ENCODE measurements at regions not wholly inside any gene's neighbourhood (a gene's known extent, or its start where the extent isn't known, plus 50 kb on each side); places are given as distances from the start of the nearest gene placed in this dataset.

DNA sequence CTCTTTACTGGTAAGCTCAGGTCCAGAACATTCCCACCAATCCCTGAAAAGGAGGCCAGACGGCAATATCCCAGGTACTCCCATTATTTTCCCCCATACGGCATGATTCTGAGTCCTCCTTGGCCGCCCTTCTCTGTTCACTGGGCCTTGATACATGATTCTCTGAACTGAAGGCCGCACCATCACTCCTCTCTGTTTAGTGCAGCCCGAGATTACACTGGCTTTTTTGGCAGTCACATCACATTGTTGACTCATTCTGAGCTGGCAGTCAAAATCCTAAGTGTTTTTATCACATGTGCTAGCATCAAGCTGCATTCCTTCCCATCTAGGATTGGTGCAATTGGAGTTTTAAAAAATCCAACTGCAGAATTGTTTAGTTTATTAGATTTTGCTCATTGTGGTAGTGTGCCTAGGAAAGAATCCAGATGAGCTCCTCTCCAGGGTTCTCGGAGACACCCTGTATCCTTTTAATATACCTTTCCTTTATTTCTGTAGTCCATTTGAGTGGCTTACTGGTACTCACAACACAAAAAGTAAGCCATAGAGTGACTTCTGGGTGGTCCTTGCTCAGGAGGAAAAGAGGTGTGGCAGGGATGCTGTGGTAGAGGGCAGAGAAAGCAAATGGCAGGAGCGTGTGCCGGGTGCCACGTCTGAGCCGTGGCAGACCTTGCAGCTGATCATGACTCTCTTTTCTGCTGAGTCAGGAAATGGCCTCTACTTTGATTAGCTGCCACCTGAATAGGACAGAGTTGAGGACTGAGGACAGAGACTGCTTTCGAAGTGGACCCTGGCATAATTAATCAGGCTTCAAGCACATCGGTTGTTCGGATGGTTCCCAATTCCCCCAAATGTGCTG is 121.1 kb upstream of the IL12B start:
- no peak overlapping the region for H3K4me3 ChIP-seq

DNA sequence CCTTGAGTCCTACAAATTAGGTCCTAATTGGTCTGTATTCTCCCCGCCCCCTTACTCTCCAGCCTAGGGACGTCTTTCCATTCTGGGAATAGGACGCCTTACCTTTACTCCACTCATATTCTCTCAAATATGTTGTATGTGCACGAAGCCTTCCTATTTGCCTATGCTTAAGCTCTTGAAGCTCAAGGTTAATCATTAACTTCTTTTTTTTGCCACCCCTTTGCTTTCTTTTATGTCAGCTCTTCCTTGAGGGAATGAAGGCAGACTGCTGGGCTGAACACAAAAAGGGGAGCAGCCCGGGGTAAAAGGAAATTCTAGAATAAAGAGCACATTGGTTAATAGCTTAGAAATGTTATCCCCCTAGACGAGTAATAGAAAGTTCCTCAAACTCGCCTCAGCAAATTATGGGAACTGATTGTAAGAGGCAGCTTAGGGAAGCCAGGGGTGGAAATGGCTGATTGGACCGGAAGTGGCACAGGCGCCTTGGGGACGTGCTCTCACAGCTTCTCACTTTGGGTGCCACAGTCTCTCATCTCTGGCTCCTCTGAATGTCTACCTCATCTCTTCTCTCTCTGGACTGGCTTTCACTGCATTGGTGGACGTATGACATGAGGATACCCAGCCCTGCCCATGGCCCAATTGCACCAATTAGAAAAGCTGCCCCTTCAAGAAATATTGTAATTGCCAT is 122.3 kb upstream of the IL12B start:
- DNase-seq (ENCODE audit: low read depth in 1 of 2, low spot score in 2 of 2) = no peak
- Histone ChIP-seq H3K9me3 (replicated peaks) (no peaks in the 10 kb centered on the region), H3K36me3 (no peaks in the 10 kb centered on the region), H3K4me3 (no peak overlapping the region), H3K27ac (no peak overlapping the region; the same call in 1 of the 2 replicates), H3K27me3 (replicated peaks) (no peaks in the 10 kb centered on the region), H3K4me1 (replicated peaks) (peaks cover 42% of the 10 kb centered on the region)

More for the DNA sequence above, 121.1 kb upstream of the IL12B start:
- no peaks in the 10 kb centered on the region for H3K9me3 ChIP-seq (replicated peaks)
- H3K27me3 ChIP-seq (replicated peaks) = no peaks in the 10 kb centered on the region
- peak; percentile 85 to 95 for DNase-seq (ENCODE audit: low read depth in 1 of 2, low spot score in 2 of 2)
- no peaks in the 10 kb centered on the region for H3K36me3 ChIP-seq
- H3K27ac ChIP-seq = peak overlapping the region; percentile 56
- H3K4me1 ChIP-seq (replicated peaks) = peaks cover 32% of the 10 kb centered on the region

DNA sequence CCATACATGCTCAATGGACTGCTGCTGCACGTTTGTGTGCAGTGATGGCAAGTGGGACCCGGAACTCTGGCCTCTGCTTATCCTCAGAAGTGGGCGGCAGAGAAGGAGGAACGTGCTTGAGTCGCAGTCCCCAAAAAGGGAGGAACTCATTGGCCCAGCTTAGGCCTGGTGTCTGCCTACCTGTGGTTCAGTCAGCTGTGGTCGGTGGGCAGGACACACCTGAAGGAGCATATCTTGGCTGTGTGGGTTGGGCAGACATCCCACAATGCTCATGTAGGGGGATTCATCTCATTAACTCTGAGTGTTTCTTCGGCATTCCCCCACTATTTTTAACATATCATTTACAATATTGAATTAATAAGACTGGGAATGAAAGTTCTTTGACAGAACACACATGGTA is 122.9 kb upstream of the IL12B start:
- no peak for DNase-seq (ENCODE audit: low read depth in 1 of 2, low spot score in 2 of 2)
- Histone ChIP-seq H3K4me1 (replicated peaks) (peaks cover 42% of the 10 kb centered on the region), H3K9me3 (replicated peaks) (no peaks in the 10 kb centered on the region), H3K4me3 (no peak overlapping the region), H3K27ac (no peak overlapping the region), H3K36me3 (no peaks in the 10 kb centered on the region), H3K27me3 (replicated peaks) (no peaks in the 10 kb centered on the region)

DNA sequence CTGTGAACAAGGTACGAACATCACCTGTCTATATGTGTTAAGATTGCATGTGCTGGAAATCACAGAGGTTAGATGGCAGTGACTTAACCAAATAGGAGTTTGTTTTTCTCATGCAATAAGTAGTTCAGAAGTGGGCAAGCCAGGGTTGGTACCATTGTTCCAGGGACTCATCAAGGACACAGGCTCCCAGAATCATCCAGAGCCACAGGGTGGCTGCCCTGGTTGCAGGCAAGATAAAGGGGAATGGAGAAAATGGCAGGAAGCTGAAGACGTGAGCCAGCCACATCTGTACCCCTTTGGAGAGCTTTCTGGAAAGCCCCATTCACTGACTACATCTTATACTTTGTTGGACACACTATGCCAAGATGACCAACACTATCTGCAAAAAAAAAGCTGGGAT is 126.0 kb upstream of the IL12B start:
- DNase-seq (ENCODE audit: low read depth in 1 of 2, low spot score in 2 of 2) = peak in 1 of 2 experiments; percentile 19
- Histone ChIP-seq H3K4me1 (replicated peaks) (peaks cover 49% of the 10 kb centered on the region), H3K27ac (no peak overlapping the region), H3K27me3 (replicated peaks) (no peaks in the 10 kb centered on the region), H3K4me3 (no peak overlapping the region), H3K36me3 (no peaks in the 10 kb centered on the region), H3K9me3 (replicated peaks) (no peaks in the 10 kb centered on the region)

DNA sequence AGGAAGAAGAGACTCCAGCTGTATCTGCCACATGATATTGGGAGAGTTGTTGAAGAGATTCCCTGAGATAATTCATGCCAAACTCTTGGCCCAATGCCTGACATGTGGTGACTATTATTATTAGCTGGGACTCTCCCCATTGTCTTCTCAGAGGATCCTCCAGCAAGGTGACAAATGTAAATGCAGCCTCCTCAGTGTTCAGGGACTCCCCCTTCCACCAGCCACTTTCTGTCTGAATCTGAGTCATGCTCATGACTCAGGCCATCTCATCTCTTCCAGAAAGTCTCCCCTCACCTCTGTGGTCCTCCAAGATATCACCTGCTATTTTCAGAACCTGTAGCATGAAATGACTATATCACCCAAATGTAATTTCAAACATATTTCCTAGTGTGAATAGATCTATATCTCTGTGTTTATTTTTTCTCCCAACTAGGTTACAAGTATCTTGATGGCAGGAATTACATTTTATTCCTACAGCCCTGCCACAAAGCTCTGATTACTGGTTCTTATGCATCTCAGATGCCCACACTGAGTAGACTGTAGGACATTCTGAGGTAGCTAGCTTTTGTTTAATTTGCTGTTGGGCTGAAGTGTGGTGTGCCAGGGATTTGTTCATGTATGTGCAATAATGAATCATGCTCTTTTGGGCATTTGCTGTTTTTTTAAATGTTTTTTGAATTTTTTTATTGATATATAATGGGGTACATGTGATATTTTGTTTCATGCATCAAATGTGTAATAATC is 126.6 kb upstream of the IL12B start:
- H3K4me1 ChIP-seq (replicated peaks) = peaks cover 49% of the 10 kb centered on the region
- H3K27me3 ChIP-seq (replicated peaks) = no peaks in the 10 kb centered on the region
- no peak overlapping the region for H3K27ac ChIP-seq
- no peak overlapping the region for H3K4me3 ChIP-seq
- no peaks in the 10 kb centered on the region for H3K36me3 ChIP-seq
- peak; percentile 69 for DNase-seq (ENCODE audit: low read depth in 1 of 2, low spot score in 2 of 2)
- no peaks in the 10 kb centered on the region for H3K9me3 ChIP-seq (replicated peaks)

DNA sequence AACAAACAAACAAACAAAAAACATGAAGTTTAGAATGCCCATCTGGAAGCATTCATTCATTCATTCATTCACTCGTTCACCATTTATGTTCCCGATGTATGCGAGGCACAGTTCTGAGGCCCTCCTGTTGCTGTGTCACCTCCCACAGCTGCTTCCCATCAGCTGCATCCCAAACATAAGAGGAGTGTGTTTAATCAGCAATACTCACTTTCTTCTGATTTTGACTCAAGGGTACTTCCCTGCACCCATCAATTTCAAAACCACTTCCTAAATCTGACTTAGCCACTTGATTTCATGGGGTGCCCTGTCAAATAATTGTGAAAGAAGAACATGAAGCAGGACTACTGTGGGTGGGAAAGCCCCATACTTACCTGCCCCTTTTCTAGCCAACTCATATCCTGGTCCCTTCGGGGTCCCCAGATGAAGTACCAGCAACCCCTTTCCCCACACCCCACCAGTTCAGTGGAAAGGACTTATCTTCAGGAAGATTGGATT is 128.0 kb upstream of the IL12B start:
- no peak overlapping the region for H3K27ac ChIP-seq
- H3K4me3 ChIP-seq = no peak overlapping the region
- no peaks in the 10 kb centered on the region for H3K36me3 ChIP-seq
- peaks cover 59% of the 10 kb centered on the region for H3K4me1 ChIP-seq (replicated peaks)
- peak in 1 of 2 experiments; percentile 22 for DNase-seq (ENCODE audit: low read depth in 1 of 2, low spot score in 2 of 2)
- no peaks in the 10 kb centered on the region for H3K27me3 ChIP-seq (replicated peaks)
- H3K9me3 ChIP-seq (replicated peaks) = no peaks in the 10 kb centered on the region

DNA sequence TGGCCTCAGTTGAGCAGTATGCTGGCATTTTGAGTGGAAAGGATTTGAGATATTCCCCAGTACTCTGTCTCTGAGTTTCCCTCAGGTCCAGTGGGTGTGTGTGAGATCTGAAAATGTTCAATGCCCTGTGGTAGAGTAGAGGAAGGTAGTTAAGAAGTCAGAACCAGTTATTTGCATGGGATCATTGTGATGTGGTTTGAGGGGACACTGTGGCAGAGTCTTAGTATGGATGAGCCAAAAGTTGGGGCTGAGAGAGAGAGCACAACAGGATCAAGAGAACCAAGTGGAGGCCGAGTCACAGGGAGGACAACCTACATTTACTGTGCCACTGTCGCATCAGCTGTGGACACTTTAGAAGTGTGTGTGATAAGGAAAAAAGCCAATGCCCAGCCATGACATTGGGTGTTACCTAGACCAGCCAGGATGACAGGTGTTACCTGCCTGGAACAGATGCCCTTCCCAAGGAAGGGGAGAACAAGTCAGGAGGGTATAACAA is 128.9 kb upstream of the IL12B start:
- no peak overlapping the region for H3K4me3 ChIP-seq
- H3K36me3 ChIP-seq = no peaks in the 10 kb centered on the region
- H3K9me3 ChIP-seq (replicated peaks) = no peaks in the 10 kb centered on the region
- H3K4me1 ChIP-seq (replicated peaks) = peaks cover 68% of the 10 kb centered on the region
- H3K27ac ChIP-seq = peak overlapping the region; percentile 64
- no peaks in the 10 kb centered on the region for H3K27me3 ChIP-seq (replicated peaks)
- DNase-seq (ENCODE audit: low read depth in 1 of 2, low spot score in 2 of 2) = peak in 1 of 2 experiments; percentile 32

DNA sequence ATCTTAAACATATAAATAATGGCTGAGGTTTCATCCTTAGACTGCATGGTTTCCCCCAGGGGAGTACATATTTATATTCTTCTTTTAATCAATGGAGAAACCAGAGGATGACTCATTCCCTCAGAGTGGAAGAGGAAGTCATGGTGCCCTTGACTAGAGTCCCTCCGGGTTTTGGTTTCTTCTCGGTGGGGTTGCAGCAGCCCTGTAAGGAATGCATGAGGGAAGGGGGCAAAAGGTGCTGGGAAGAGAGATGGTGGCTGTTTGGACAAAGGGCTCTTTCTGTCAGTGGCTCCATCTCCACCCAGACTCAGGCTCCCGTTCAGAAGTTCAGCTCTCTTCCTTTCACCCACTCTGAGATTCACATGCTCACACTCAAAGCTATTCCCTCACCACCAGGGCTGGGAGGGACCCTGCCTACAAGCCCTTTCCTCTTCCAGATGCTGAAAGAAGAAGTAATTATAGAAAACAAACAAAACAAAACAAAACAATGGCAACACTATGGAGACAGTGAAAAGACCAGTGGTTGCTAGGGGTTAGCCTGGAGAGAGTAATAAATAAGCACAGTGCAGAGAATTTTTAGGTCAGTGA is 129.8 kb upstream of the IL12B start:
- DNase-seq (ENCODE audit: low read depth in 1 of 2, low spot score in 2 of 2) = peak; percentile 63 to 86
- Histone ChIP-seq H3K27ac (peak overlapping the region; percentile 64), H3K36me3 (no peaks in the 10 kb centered on the region), H3K4me3 (no peak overlapping the region), H3K4me1 (replicated peaks) (peaks cover 76% of the 10 kb centered on the region), H3K27me3 (replicated peaks) (no peaks in the 10 kb centered on the region), H3K9me3 (replicated peaks) (no peaks in the 10 kb centered on the region)

DNA sequence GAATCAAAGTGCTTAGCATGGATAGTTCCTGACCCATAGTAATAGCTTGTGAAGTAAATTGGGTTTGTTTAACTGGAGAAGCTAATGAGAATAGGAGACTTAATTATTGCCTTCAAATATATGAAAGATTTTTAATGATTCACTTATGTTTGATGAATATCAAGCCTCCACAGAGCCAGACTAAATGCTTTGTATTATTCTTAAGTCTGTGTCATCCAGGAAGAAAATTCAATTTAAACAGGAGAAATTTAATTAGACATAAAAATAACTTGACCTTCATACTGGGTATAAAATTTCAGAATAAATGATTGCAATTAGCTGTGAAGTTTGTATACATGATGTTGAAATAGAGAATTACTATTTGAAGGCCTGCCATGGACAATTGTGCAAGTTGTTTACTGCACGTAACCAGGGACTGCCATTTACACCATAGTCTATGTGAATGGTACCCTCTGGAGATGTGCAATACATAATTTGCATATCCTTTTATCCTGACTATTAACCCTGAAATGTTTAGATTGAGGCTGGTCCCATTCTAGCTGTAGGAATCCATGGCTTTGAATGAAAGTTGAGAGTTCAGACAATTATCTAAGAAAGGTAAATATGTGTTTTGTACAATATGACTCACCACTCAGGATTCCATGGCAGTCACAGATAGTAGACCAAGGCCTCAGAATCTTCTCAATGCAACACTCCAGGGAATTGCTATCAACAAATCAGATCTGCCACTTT is 133.5 kb upstream of the IL12B start:
- Histone ChIP-seq H3K9me3 (replicated peaks) (no peaks in the 10 kb centered on the region), H3K36me3 (no peaks in the 10 kb centered on the region), H3K4me1 (replicated peaks) (peaks cover 62% of the 10 kb centered on the region), H3K27me3 (replicated peaks) (no peaks in the 10 kb centered on the region), H3K27ac (no peak overlapping the region), H3K4me3 (no peak overlapping the region)
- DNase-seq (ENCODE audit: low read depth in 1 of 2, low spot score in 2 of 2) = peak; percentile 67 to 80

DNA sequence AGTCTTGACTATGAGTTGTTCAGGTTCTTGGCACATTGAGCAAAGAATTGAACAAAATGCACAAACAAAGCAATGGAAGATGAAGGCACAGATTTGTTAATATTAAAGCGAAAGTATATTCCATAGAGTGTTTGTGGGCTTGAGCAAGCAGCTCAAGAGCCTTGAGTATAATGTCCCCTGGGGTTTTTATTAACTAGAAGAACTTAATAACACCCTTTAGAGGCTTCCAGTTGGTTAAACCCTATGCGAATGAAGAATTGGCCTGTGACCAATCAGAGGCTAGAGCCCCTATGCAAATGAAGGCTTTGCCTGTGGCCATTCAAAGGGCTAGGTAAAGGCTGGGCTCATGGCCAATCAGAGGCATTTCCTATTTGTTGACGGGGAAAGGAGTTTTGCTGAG is 135.3 kb upstream of the IL12B start:
- H3K4me1 ChIP-seq (replicated peaks) = peaks cover 43% of the 10 kb centered on the region
- H3K4me3 ChIP-seq = no peak overlapping the region
- no peaks in the 10 kb centered on the region for H3K36me3 ChIP-seq
- peak in 1 of 2 experiments; percentile 24 for DNase-seq (ENCODE audit: low read depth in 1 of 2, low spot score in 2 of 2)
- no peak overlapping the region for H3K27ac ChIP-seq
- H3K27me3 ChIP-seq (replicated peaks) = no peaks in the 10 kb centered on the region
- no peaks in the 10 kb centered on the region for H3K9me3 ChIP-seq (replicated peaks)

DNA sequence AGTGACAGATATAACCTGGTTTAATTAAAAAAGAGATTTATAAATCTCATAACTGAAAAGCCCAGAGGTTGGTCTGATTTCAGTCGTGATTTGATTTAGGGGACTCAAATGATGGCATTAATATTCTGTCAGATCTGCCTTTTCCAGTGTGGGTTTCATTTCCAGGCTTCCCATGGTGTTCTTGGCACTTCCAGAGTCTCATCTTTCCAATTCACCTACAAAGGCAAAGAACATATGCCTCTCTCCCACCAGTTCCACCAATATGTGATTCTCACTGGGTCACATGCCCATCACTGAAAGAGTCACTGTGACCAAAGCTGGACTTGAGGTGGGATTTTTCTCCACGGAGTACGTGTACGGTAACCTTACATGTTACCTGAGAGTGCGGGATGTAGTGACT is 137.4 kb upstream of the IL12B start:
- peak in 1 of 2 experiments; percentile 25 for DNase-seq (ENCODE audit: low read depth in 1 of 2, low spot score in 2 of 2)
- Histone ChIP-seq H3K27ac (no peak overlapping the region), H3K4me1 (replicated peaks) (peaks cover 23% of the 10 kb centered on the region), H3K4me3 (no peak overlapping the region), H3K36me3 (no peaks in the 10 kb centered on the region), H3K9me3 (replicated peaks) (no peaks in the 10 kb centered on the region), H3K27me3 (replicated peaks) (no peaks in the 10 kb centered on the region)

DNA sequence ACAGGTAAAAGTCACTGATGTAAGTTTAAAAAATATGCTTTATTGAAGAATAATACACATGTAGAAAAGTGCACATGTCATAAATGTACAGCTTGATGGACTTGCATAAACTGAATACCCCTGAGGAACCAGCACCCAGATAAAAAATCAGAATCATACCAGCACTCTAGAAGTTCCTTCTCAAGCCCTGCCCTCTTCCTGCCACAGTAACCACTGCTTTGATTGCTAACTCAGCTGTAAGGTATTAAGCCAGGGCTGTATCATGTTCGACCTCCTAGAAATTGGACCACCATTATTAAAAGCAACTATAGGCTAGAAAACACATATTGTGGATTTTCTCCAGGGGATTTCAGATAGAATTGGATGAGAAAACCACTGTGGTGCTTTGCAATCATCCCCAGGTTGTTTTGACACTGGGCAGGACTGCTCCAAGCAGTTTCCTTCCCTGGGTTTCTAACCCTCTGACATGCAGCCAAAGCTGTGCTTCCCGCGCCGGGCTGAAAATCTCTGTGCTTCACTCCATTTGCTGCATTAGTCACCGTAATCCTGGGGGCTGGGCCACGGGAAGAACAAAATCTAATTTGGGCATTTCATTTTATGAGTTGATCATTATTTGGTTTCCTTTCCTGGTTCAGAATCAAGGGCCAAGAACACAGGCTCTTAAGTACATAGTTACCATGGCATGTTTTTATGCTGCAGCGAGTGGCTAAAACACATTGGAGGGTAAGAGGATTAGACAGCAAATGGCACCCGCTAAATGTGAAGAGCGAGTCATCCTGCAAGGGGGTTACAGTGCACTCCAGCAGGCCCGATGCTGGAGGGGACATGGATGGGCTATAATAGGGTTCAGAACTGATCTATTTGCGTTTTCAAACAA is 139.4 kb upstream of the IL12B start:
- H3K27me3 ChIP-seq (replicated peaks) = no peaks in the 10 kb centered on the region
- no peak overlapping the region for H3K27ac ChIP-seq
- peaks cover 2% of the 10 kb centered on the region for H3K4me1 ChIP-seq (replicated peaks)
- H3K36me3 ChIP-seq = no peaks in the 10 kb centered on the region
- DNase-seq (ENCODE audit: low read depth in 1 of 2, low spot score in 2 of 2) = no peak
- no peak overlapping the region for H3K4me3 ChIP-seq
- peaks cover 3% of the 10 kb centered on the region; the same call in 1 of the 2 replicates for H3K9me3 ChIP-seq (replicated peaks)

Data from SJSA1 (cell line).